ENCODE measurements at regions not wholly inside any gene's neighbourhood (a gene's known extent, or its start where the extent isn't known, plus 50 kb on each side); places are given as distances from the start of the nearest gene placed in this dataset.

DNA sequence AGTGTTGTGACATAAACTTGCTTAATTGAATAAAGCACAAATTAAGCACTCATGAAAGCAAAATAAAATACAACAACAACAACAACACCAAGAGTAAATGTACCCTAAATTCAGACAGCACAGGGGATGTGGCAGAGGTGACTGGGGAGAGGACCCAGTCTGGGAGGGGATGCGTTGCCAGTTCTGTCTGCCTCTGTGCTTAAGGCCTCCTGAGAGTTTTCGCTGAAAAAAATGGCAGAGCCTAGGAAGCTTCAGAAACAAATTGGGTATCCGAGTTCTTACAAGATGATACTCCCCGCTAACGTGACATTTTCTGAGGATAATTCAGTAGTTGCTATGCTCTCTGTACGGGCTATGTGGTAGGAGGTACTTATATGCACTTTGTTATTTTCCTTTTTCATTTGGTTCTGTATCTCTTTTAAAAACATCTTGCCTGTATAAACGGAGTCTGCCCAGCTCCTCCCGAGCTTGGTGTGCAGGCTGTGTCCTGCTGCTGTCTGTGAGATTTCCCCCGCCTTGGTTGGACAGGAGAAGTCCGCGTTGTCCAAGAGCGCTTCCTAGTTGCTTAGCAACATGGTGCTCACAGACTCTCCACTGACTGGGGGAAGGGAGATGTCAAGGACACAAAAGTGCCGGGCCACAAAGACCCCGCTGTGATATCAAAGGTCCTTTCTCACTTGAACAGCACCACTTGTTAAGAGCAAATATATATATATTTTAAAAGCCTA, 134.2 kb upstream of the CPHXL start:
- H4K20me1 ChIP-seq (ENCODE audit: insufficient read depth, low read length, poor library complexity, severe bottlenecking), result no peaks in the 10 kb centered on the region
- TF ChIP-seq EZH2phosphoT487 (IDR thresholded peaks at IDR 0.05; ENCODE audit: borderline replicate concordance), result no peak
- TF ChIP-seq, protein P1, sequence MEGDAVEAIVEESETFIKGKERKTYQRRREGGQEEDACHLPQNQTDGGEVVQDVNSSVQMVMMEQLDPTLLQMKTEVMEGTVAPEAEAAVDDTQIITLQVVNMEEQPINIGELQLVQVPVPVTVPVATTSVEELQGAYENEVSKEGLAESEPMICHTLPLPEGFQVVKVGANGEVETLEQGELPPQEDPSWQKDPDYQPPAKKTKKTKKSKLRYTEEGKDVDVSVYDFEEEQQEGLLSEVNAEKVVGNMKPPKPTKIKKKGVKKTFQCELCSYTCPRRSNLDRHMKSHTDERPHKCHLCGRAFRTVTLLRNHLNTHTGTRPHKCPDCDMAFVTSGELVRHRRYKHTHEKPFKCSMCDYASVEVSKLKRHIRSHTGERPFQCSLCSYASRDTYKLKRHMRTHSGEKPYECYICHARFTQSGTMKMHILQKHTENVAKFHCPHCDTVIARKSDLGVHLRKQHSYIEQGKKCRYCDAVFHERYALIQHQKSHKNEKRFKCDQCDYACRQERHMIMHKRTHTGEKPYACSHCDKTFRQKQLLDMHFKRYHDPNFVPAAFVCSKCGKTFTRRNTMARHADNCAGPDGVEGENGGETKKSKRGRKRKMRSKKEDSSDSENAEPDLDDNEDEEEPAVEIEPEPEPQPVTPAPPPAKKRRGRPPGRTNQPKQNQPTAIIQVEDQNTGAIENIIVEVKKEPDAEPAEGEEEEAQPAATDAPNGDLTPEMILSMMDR (conservative IDR thresholded peaks at IDR 0.05; ENCODE audit: low read length), result no peak
- no peaks in the 10 kb centered on the region for H3K4me1 ChIP-seq (ENCODE audit: insufficient read depth, low read length, poor library complexity, severe bottlenecking)
- no peaks in the 10 kb centered on the region for H3K27me3 ChIP-seq (ENCODE audit: insufficient read depth, low read length, poor library complexity, severe bottlenecking)
- no peaks in the 10 kb centered on the region for H3F3A ChIP-seq (ENCODE audit: low read depth)
- no peak overlapping the region for H2AFZ ChIP-seq (ENCODE audit: low read length)
- H3K4me2 ChIP-seq (ENCODE audit: low read depth, low read length, poor library complexity, severe bottlenecking), result no peak overlapping the region
- no peaks in the 10 kb centered on the region for H3K79me2 ChIP-seq (ENCODE audit: insufficient read depth, low read length)
- no peak overlapping the region for H3K9ac ChIP-seq (ENCODE audit: low read depth, low read length, poor library complexity, severe bottlenecking)
- H3K9me2 ChIP-seq (replicated peaks; ENCODE audit: low read depth, low read length), result no peaks in the 10 kb centered on the region
- H3K4me3 ChIP-seq (ENCODE audit: low read length, poor library complexity, severe bottlenecking), result no peak overlapping the region
- H3K9me3 ChIP-seq (ENCODE audit: insufficient read depth, low read depth, low read length), result no peaks in the 10 kb centered on the region
- H3K36me3 ChIP-seq (ENCODE audit: insufficient read depth, low read length), result no peaks in the 10 kb centered on the region

DNA sequence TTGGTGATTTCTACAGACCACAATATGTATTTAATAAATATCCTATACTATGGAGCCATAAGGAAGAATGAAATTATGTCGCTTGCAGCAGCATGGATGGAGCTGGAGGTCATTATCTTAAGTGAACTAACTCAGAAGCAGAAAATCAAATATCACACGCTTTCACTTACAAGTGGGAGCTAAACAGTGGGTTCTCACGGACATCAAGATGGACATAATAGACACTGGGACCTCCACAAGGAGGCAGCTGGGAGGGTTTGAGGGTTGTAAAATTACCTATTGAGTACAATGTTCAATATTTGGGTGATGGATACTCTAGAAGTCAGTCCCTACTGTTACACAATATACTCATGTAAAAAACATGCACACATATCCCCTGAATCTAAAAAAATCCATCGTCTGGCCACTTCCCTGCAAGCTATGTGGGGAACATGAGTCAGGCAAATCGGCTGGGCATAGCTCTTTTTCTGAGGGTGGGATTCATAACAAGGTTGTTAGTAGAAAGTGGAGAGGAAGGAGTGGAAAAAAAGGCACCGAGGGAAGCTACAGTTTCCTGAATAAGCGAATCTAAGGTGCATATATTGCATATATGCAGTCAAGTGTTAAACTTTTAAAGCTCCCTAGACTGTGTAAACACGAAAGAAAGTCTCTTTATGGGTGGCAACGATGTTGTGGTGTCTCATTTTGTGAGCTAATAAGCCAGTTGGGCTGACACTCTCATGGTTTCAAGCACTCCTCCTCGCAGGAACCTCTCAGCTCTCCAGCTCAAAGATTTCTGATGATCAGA, 135.2 kb upstream of the CPHXL start:
- Histone ChIP-seq H3F3A (ENCODE audit: low read depth) (no peaks in the 10 kb centered on the region), H3K9ac (ENCODE audit: low read depth, low read length, poor library complexity, severe bottlenecking) (no peak overlapping the region)
- TF ChIP-seq EZH2phosphoT487 (IDR thresholded peaks at IDR 0.05; ENCODE audit: borderline replicate concordance), result no peak
- TF ChIP-seq, protein P1 (conservative IDR thresholded peaks at IDR 0.05; ENCODE audit: low read length), result no peak

DNA sequence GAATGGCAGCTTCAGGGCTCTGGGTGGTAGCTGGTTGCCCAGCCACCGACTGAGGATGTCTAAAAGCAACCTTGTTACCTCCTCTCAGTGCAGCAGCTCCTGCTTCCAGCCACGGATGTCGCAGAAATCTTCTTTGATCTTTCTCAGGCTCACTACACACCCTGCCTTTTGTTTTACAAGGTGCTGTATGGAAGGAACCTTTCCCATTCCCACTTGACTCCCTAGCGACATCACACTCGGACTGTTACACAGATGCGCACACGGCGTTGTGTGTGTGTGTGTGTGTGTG, 135.8 kb upstream of the CPHXL start:
- H3K4me1 ChIP-seq (ENCODE audit: insufficient read depth, low read length, poor library complexity, severe bottlenecking), result no peaks in the 10 kb centered on the region
- no peaks in the 10 kb centered on the region for H3K9me3 ChIP-seq (ENCODE audit: insufficient read depth, low read depth, low read length)
- no peaks in the 10 kb centered on the region for H3K36me3 ChIP-seq (ENCODE audit: insufficient read depth, low read length)
- no peaks in the 10 kb centered on the region for H3F3A ChIP-seq (ENCODE audit: low read depth)
- H4K20me1 ChIP-seq (ENCODE audit: insufficient read depth, low read length, poor library complexity, severe bottlenecking), result no peaks in the 10 kb centered on the region
- H2AFZ ChIP-seq (ENCODE audit: low read length), result no peak overlapping the region
- H3K4me2 ChIP-seq (ENCODE audit: low read depth, low read length, poor library complexity, severe bottlenecking), result no peak overlapping the region
- H3K79me2 ChIP-seq (ENCODE audit: insufficient read depth, low read length), result no peaks in the 10 kb centered on the region
- H3K9ac ChIP-seq (ENCODE audit: low read depth, low read length, poor library complexity, severe bottlenecking), result no peak overlapping the region
- H3K4me3 ChIP-seq (ENCODE audit: low read length, poor library complexity, severe bottlenecking), result no peak overlapping the region
- no peak for TF ChIP-seq EZH2phosphoT487 (IDR thresholded peaks at IDR 0.05; ENCODE audit: borderline replicate concordance)
- TF ChIP-seq, protein P1 (conservative IDR thresholded peaks at IDR 0.05; ENCODE audit: low read length), result no peak
- H3K27me3 ChIP-seq (ENCODE audit: insufficient read depth, low read length, poor library complexity, severe bottlenecking), result no peaks in the 10 kb centered on the region
- no peaks in the 10 kb centered on the region for H3K9me2 ChIP-seq (replicated peaks; ENCODE audit: low read depth, low read length)

More for the DNA sequence above, 135.2 kb upstream of the CPHXL start:
- Histone ChIP-seq H3K4me3 (ENCODE audit: low read length, poor library complexity, severe bottlenecking) (no peak overlapping the region), H3K79me2 (ENCODE audit: insufficient read depth, low read length) (no peaks in the 10 kb centered on the region), H3K9me2 (replicated peaks; ENCODE audit: low read depth, low read length) (no peaks in the 10 kb centered on the region), H2AFZ (ENCODE audit: low read length) (no peak overlapping the region), H3K9me3 (ENCODE audit: insufficient read depth, low read depth, low read length) (no peaks in the 10 kb centered on the region), H4K20me1 (ENCODE audit: insufficient read depth, low read length, poor library complexity, severe bottlenecking) (no peaks in the 10 kb centered on the region), H3K27me3 (ENCODE audit: insufficient read depth, low read length, poor library complexity, severe bottlenecking) (no peaks in the 10 kb centered on the region), H3K4me2 (ENCODE audit: low read depth, low read length, poor library complexity, severe bottlenecking) (no peak overlapping the region), H3K36me3 (ENCODE audit: insufficient read depth, low read length) (no peaks in the 10 kb centered on the region), H3K4me1 (ENCODE audit: insufficient read depth, low read length, poor library complexity, severe bottlenecking) (no peaks in the 10 kb centered on the region)

Measured in Loucy (cell line).